Prostate gland (tissue), 2 donors: ENCODE measurements at regions not wholly inside any gene's neighbourhood (a gene's known extent, or its start where the extent isn't known, plus 50 kb on each side); places are given as distances from the start of the nearest gene placed in this dataset.

Experiments
- POLR2A ChIP-seq: fragments of 450-650 bp; IDR thresholded peaks from one replicate; pipeline ENCODE4 v1.6.1; 2016; ENCODE audit warnings: antibody characterized with exemption, mild to moderate bottlenecking
- TF ChIP-seq, protein P1 (sequence below), 4 experiments: fragments of 200-600 bp in 2 of 4; fragments of 450-650 bp in 2 of 4; sonication (generic) in 2 of 4; IDR thresholded peaks; 1 replicate in 3 of 4; 2 replicates in 1 of 4; pipeline ENCODE4 v1.5.1; 2016 to 2019; ENCODE audit warnings: antibody characterized with exemption in 4 of 4, mild to moderate bottlenecking in 2 of 4, moderate library complexity in 2 of 4

DNA sequence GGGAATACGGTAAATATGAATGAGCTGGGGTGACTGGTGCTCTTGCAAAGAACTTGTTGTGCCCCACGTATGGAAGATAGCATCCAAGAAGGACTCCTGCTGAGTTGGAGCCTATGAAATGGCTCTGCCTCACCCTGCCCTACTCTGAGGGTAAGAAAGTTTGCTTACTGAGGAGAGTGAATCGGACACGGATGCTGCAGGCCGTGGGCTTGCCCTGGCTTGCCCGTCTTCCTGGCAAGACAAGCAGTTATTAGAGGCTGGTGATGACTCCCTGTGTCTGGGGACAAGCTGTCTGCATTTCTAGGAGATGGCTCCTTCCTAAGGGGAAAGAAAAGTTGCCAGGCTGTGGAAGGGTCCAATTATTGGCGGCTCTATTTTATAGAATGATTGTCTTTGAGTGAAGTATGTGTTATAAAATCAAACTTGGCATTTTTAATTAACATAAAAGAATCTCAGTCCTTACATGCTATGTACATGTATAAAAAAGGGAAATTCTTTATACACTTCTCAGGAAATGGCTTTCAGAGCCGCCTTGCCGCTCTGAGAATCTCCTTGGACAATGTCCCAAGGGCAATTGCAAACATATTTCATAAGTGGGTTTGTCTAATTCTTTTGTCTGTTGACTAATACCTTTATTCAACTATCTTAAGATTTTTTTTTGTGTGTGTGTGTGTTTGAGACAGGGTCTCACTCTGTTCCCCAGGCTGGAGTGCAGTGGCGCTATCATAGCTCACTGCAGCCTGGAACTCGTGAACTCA, 64.6 kb downstream of the CYP26A1 start:
- TF ChIP-seq POLR2A = no peak
- TF ChIP-seq, protein P1, sequence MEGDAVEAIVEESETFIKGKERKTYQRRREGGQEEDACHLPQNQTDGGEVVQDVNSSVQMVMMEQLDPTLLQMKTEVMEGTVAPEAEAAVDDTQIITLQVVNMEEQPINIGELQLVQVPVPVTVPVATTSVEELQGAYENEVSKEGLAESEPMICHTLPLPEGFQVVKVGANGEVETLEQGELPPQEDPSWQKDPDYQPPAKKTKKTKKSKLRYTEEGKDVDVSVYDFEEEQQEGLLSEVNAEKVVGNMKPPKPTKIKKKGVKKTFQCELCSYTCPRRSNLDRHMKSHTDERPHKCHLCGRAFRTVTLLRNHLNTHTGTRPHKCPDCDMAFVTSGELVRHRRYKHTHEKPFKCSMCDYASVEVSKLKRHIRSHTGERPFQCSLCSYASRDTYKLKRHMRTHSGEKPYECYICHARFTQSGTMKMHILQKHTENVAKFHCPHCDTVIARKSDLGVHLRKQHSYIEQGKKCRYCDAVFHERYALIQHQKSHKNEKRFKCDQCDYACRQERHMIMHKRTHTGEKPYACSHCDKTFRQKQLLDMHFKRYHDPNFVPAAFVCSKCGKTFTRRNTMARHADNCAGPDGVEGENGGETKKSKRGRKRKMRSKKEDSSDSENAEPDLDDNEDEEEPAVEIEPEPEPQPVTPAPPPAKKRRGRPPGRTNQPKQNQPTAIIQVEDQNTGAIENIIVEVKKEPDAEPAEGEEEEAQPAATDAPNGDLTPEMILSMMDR (IDR thresholded peaks at IDR 0.05) = no peak
